Dendritic cell treated with granulocyte-macrophage colony-stimulating factor and Interleukin-4, amounts not matched to agents 40 ng/mL and 50 ng/mL, for 4 days (primary cell): ENCODE measurements at regions not wholly inside any gene's neighbourhood (a gene's known extent, or its start where the extent isn't known, plus 50 kb on each side); places are given as distances from the start of the nearest gene placed in this dataset.

Experiments
- H3K27ac Mint-ChIP-seq: one replicate; pipeline ENCODE4 v1.8.0; 2022; ENCODE audit warnings: mild to moderate bottlenecking, mixed read lengths
- H3K27me3 Mint-ChIP-seq: one replicate; pipeline ENCODE4 v1.8.0; 2022; ENCODE audit warnings: mild to moderate bottlenecking, mixed read lengths
- H3K36me3 Mint-ChIP-seq: one replicate; pipeline ENCODE4 v1.8.0; 2022; ENCODE audit warnings: low read depth, mixed read lengths
- H3K4me1 Mint-ChIP-seq: one replicate; pipeline ENCODE4 v1.8.0; 2022; ENCODE audit warnings: low read depth, mixed read lengths
- H3K4me3 Mint-ChIP-seq: one replicate; pipeline ENCODE4 v1.8.0; 2022; ENCODE audit warnings: mild to moderate bottlenecking, moderate library complexity, mixed read lengths
- H3K9me3 Mint-ChIP-seq: one replicate; pipeline ENCODE4 v1.8.0; 2022; ENCODE audit warnings: mixed read lengths
- intact Hi-C: fragments of 100-400 bp; cut with micrococcal nuclease; formaldehyde crosslinking; loops from one replicate; pipeline ENCODE4 v1.15.0; 2022

DNA sequence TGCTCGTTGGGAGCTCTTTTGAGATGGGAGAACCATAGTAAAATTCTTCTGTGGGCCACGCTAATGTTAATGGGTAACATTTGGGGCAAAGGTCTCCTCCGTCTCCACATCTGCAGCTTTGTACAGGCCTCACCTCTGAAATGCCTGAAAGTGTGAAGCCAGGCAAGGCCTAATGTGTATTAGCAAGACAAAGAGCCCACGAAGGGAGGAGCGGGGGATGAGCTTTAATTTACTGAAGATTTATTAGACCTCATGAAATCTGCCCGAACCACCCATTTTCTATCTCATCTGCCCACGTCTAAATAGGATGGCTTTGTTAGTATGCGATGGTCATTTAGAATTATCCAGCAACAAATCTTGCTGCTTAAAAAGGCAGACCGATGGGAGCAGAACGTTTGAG lies 408.9 kb downstream of the PMP22 start:
- H3K4me1 Mint-ChIP-seq: no peaks in the 10 kb centered on the region
- intact Hi-C loops: no loop called here
- H3K9me3 Mint-ChIP-seq: no peaks in the 10 kb centered on the region
- no peak overlapping the region for H3K27ac Mint-ChIP-seq
- no peaks in the 10 kb centered on the region for H3K36me3 Mint-ChIP-seq
- H3K4me3 Mint-ChIP-seq: no peak overlapping the region
- H3K27me3 Mint-ChIP-seq: no peaks in the 10 kb centered on the region

DNA sequence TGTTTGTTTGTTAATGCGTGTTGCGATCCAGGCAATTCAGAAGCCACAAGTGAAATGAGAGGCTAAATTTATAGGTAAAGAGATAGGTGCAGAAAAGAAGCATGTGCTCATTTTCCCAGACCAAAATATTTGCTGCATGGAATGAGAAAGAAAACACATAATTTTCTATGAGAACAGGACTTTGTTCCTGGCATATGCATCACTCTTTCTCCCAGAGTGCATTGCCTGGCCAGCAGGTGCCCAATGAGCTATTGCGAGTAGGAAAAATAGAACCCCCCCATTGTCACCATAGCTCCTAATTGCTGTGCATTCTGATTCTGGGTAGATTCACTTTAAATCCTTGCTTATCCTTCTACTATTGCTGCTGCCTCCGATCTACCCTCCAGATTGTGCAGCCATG lies 410.4 kb downstream of the PMP22 start:
- intact Hi-C loops: no loop called here
- Mint-ChIP-seq H3K27ac (no peak overlapping the region), H3K36me3 (no peaks in the 10 kb centered on the region), H3K4me3 (no peak overlapping the region), H3K4me1 (no peaks in the 10 kb centered on the region), H3K27me3 (no peaks in the 10 kb centered on the region), H3K9me3 (no peaks in the 10 kb centered on the region)

DNA sequence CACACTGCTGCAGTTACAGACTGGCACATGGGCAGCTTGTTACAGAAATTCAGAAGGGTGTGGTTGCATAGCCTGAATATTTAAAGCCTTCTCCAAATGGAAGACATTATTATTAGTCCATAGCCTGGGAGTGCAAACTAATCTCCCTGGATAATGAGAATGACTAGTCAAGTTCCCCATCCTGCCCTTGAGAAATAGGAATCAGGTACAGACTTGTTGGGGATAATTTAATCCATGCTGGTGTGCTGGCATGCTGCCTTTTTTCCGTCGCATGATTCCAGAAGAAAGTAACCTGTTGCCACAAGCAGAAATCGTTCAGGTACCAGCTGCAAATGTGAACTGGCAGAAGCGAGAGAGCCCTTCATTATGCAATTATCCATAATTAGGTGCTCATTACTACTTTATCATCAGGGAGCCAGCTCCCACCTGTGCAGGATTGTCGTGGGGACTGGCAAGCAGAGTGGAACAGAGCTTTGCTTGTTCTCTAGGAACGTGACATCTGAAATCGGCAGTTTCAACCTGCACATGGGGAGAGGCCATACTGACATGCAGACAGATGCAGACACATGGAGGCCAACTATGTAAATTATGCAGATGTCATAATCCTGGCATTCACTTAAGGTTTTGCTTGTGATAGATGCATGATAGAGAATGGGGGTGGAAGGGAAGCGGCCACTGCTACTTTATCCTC lies 419.4 kb downstream of the PMP22 start:
- H3K9me3 Mint-ChIP-seq: no peaks in the 10 kb centered on the region
- no peaks in the 10 kb centered on the region for H3K4me1 Mint-ChIP-seq
- no peak overlapping the region for H3K27ac Mint-ChIP-seq
- H3K27me3 Mint-ChIP-seq: no peaks in the 10 kb centered on the region
- H3K4me3 Mint-ChIP-seq: no peak overlapping the region
- H3K36me3 Mint-ChIP-seq: no peaks in the 10 kb centered on the region
- intact Hi-C loops: no loop called here

DNA sequence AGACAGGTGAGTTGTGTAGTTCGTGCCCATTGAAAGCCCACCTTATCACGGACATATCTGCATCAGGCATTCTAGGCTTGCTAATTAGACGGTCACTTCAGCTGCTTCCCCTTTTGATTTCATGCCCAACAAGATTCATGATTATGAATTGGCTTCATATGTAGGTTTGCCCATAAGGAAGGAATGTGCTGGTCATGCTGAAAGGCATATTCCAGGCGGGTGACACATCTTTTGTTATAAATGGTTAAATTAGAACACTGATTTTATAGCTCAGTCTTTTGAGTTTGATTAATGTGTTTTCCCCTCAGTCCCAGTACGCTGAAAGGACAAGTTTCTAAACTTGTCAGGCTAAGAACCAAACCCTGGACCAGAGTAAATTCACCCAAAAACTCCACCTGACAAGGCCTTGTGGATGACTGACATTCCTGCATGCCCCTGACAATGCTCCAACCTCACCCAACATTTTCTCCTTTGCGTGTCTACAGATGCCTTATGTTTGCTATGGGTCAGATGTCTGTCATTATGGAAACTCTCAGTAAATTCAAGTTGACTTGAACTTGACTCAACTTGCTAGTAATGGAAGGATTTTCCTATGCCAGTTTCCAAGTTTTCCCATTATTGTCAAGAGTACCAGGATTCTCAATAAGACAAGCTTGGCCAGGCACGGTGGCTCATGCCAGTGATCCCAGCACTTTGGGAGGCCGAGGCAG lies 421.9 kb downstream of the PMP22 start:
- Mint-ChIP-seq H3K36me3 (no peaks in the 10 kb centered on the region), H3K9me3 (peaks cover 9% of the 10 kb centered on the region), H3K4me1 (no peaks in the 10 kb centered on the region), H3K27ac (no peak overlapping the region), H3K27me3 (no peaks in the 10 kb centered on the region), H3K4me3 (no peak overlapping the region)
- intact Hi-C loops: no loop called here

DNA sequence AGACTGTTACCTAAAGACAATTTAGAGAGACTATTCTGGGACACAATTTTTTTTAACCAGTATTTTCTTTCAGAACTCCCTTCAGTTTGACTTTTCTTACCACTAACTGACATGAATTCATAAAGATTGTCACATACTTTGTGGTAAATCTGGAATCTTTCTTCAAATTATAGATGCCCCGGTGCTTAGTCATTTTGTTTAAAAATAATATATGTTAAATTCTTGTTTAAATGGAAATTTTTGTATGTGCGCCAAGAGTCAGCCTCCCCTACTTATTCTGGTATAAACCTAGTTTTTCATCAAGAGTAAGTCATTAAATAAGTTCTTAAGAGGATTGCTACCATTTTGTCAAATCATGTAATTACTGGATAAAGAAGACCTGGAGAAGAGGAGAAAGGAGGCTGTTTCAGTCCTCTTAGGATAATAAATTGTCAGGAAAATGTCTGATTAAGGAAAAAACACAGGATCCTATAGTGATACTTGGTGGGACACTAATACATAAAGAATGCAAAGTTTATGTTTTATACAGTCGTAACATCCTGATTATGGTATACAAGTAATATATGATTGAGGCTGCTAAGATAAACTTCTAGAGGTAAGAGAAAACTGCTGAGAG lies 424.4 kb downstream of the PMP22 start:
- Mint-ChIP-seq H3K4me1 (no peaks in the 10 kb centered on the region), H3K4me3 (no peak overlapping the region), H3K27ac (no peak overlapping the region), H3K27me3 (no peaks in the 10 kb centered on the region), H3K36me3 (no peaks in the 10 kb centered on the region), H3K9me3 (peaks cover 21% of the 10 kb centered on the region)
- intact Hi-C loops: no loop called here

DNA sequence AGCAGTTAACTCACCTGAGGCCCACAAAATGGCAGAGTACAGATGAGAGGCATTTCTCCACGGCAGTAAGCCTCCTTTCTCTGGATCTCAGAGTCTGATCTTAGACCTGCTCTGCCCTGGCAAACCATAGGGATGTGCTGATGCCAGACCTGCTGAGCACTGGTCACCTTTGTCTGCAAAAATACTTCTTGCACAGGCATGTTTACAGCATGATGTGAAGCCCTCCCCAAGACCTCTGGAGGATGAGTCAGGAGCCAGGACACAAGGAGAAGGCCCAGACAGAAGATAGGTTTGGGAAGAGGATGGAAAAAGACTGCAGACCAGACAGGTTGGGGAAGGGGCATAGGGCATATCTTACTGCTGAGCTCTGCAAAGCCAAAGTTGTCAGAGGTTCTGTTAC lies 426.6 kb downstream of the PMP22 start:
- Mint-ChIP-seq H3K4me3 (no peak overlapping the region), H3K27ac (no peak overlapping the region), H3K9me3 (peaks cover 21% of the 10 kb centered on the region), H3K27me3 (no peaks in the 10 kb centered on the region), H3K4me1 (peaks cover 4% of the 10 kb centered on the region), H3K36me3 (no peaks in the 10 kb centered on the region)
- intact Hi-C loops: no loop called here

DNA sequence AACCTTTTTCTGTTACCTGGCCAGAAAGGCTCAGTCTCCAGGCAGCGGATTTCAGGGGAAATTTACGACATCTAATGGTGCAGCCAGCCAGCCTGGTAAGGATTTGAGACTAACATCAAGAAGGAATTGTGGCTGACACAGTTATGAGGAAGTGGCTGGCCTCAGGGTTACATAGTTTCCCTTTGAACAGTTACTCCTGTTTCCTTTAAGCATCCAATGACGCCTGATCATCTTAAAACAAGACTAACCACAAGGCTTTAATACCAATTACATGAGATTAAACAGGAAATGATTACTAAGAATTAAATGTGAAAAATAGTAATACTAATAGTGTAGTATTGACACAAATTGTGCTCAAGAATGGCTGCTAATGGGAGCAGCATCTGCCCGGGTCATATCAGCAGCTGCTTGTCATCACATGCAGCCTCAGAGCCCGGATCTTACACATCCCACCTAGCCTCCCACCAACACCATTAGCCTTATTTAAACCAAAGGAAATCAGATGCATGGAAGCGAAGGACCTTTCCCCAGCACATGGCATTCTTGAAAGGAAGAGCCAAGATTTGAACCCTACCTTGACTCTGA lies 431.8 kb downstream of the PMP22 start:
- peaks cover 14% of the 10 kb centered on the region for H3K4me1 Mint-ChIP-seq
- H3K27me3 Mint-ChIP-seq: no peaks in the 10 kb centered on the region
- H3K27ac Mint-ChIP-seq: no peak overlapping the region
- peaks cover 12% of the 10 kb centered on the region for H3K9me3 Mint-ChIP-seq
- H3K36me3 Mint-ChIP-seq: no peaks in the 10 kb centered on the region
- no peak overlapping the region for H3K4me3 Mint-ChIP-seq
- intact Hi-C loops: no loop called here

DNA sequence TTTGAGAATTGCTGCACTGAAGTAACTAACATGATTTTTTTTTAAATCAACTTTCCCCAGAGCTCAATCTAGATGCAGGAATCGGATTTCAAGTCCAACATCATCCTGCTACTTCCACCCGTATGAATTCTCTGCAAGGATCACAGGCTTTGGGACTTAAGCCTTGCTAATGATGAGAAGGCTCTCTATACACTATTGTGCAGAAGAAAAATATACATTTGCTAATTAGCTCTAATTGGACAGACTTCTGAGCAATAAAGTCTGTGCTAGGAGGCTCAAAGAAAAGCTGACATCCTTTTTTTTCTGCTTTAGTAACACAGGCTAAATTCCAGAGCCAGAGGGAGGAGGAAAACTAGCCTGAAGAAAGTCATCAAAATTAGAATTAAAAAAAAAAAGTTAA lies 433.6 kb downstream of the PMP22 start:
- H3K9me3 Mint-ChIP-seq: peaks cover 8% of the 10 kb centered on the region
- peaks cover 14% of the 10 kb centered on the region for H3K4me1 Mint-ChIP-seq
- H3K27me3 Mint-ChIP-seq: no peaks in the 10 kb centered on the region
- no peak overlapping the region for H3K4me3 Mint-ChIP-seq
- intact Hi-C loops: no loop called here
- no peaks in the 10 kb centered on the region for H3K36me3 Mint-ChIP-seq
- H3K27ac Mint-ChIP-seq: no peak overlapping the region

DNA sequence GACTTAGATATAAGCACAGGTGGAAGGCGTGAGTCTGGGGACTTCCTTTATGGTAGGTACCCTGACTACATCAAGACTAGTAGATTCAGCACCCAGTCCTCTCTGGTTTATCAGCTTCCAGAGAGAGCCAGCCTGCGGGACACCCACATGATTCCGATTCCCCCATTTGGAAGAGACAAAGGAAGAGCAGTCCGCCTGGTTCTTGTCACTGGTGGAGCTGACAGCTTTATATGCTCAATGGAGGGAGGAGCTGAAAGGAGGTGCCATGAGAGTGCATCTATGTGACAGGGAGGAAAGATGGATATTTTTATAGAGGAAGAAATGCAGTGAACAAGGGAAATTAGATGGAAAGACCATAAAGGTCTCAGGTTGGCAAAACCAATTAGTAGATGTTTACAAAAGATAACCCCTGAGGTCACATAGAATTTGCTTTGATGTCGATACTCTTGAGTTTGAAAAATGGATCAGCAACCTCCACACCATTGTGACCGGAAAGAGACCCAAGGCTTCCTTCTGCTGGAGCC lies 437.7 kb downstream of the PMP22 start:
- Mint-ChIP-seq H3K27ac (no peak overlapping the region), H3K27me3 (no peaks in the 10 kb centered on the region), H3K36me3 (no peaks in the 10 kb centered on the region), H3K4me1 (peaks cover 4% of the 10 kb centered on the region), H3K4me3 (no peak overlapping the region), H3K9me3 (peaks cover 21% of the 10 kb centered on the region)
- intact Hi-C loops: no loop called here

DNA sequence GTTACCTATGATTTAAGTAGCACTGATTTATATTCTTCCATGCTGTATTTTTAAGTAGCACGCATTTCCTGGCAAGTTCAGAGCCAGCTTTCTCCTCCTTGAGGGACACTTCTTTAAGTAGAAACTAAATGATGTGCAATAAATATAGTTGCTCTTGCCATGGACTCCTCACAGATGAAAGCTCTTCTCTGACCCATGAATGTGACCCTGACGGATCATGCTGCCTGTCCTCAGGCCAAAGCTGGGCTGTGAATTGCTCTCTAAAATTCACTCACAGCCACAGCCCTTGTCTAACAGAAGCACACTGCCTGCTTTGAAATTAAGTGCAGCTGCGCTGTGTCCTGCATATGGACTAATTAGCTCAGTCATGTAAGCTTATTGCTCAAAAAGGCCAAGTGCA lies 438.8 kb downstream of the PMP22 start:
- Mint-ChIP-seq H3K4me1 (peaks cover 4% of the 10 kb centered on the region), H3K9me3 (peaks cover 21% of the 10 kb centered on the region), H3K27ac (no peak overlapping the region), H3K4me3 (no peak overlapping the region), H3K27me3 (no peaks in the 10 kb centered on the region), H3K36me3 (no peaks in the 10 kb centered on the region)
- intact Hi-C loops: no loop called here

DNA sequence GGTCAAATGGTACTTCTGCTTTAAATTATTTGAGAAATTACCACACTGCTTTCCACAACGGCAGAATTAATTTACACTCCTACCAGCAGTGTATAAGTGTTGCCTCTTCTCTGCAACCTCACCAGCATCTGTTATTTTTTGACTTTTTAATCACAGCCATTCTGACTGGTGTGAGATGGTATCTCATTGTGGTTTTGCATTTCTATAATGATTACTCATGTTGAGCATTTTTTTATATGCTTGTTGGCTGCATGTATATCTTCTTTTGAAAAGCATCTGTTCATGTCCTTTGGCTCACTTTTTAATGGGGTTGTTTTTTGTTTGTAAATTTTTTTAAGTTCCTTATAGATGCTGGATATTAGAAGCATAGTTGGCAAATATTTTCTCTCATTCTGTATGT lies 446.7 kb downstream of the PMP22 start:
- H3K27ac Mint-ChIP-seq: no peak overlapping the region
- no peaks in the 10 kb centered on the region for H3K9me3 Mint-ChIP-seq
- H3K4me1 Mint-ChIP-seq: peaks cover 5% of the 10 kb centered on the region
- intact Hi-C loops: loop anchor here (10.0 kb wide), 2 partner anchors 524 to 1224 kb away; no protein-coding TSS in a partner anchor
- no peaks in the 10 kb centered on the region for H3K27me3 Mint-ChIP-seq
- H3K36me3 Mint-ChIP-seq: no peaks in the 10 kb centered on the region
- no peak overlapping the region for H3K4me3 Mint-ChIP-seq

DNA sequence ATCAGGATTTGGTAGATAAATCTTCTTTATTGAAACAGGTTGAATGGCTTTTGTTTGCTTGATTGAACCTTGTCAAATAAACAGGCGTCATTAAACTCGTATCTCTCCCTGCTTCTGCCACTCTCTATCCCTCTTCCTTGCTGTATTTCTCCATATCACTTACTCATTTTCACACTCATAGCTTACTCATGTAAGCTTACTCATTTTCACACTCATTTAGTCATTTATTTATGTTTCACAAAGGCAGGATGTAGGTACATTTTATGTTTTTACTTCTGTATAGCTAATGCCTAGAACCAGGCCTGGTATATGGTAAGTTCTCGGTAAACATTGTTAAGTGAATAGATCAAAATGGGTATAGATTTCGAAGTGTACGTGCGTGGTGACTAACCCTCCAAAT lies 450.0 kb downstream of the PMP22 start:
- intact Hi-C loops: loop anchor here (10.0 kb wide), 2 partner anchors 520 to 1220 kb away; no protein-coding TSS in a partner anchor
- no peak overlapping the region for H3K27ac Mint-ChIP-seq
- no peaks in the 10 kb centered on the region for H3K27me3 Mint-ChIP-seq
- no peaks in the 10 kb centered on the region for H3K9me3 Mint-ChIP-seq
- H3K36me3 Mint-ChIP-seq: no peaks in the 10 kb centered on the region
- H3K4me3 Mint-ChIP-seq: no peak overlapping the region
- peaks cover 6% of the 10 kb centered on the region for H3K4me1 Mint-ChIP-seq

DNA sequence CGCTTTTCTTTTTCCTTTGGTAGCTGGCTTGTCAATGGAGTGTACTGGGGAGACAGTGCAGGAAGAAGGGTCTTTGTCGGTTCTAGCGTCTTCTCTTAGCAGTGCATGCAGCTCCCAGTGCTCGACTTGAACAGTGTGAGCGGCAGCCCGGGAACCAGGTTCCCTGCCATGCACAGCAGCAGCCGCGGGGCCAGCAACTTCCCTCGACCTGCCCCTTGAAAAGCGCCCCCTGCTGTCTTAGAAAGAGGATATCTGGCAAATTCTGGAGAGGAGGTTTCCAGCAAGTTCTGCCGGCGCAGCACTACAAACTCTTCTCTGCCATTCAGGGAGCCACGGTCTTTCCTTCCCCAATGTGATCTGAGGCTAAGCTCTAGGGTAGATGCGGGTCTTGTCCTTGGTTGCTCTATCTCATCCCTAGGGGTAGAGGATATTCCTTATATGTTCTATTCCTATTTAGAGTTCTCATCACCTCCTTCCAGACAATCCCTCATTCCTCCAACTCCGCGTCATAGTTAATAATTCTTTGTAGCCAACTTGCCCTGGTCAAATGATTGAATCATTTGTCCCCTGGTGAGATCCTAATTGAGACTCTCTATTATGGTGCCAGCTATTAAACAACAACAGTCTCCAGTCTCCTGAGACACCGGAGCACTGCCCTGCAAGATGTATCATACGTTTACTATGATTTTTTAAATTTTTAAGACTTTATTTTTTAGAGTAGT lies 451.3 kb downstream of the PMP22 start:
- Mint-ChIP-seq H3K27ac (no peak overlapping the region), H3K27me3 (no peaks in the 10 kb centered on the region), H3K36me3 (no peaks in the 10 kb centered on the region), H3K4me1 (peaks cover 6% of the 10 kb centered on the region), H3K4me3 (no peak overlapping the region), H3K9me3 (no peaks in the 10 kb centered on the region)
- intact Hi-C loops: loop anchor here (10.0 kb wide), 2 partner anchors 519 to 1219 kb away; no protein-coding TSS in a partner anchor
